GM19455 (cell line): ENCODE measurements at regions not wholly inside any gene's neighbourhood (a gene's known extent, or its start where the extent isn't known, plus 50 kb on each side); places are given as distances from the start of the nearest gene placed in this dataset.

ENCODE experiments used
- ATAC-seq: cut with Tn5 transposase; IDR thresholded peaks from one replicate; pipeline ENCODE4 v1.9.1; 2021; ENCODE audit not compliant: unreplicated experiment

DNA sequence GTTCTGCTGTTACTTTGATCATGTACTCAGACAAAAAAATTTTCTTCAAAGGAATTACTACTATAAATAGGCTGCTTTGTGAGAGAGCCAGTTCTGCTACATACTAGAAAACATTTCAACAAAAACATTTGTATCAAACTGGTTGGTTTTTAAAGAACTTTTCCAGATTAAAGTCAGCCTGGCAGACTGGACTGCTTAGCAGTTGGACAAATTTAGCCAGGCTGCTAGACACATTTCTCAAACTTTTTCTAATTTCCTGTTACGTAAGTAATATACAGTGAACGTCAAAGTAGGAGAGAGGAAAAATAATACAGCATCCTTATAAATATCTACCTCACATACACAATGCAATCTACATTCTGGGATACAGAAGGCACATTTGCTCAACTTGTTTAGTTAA lies 109.5 kb downstream of the SP3 start:
- ATAC-seq: no peak
